GM18870 (cell line): ENCODE measurements at regions not wholly inside any gene's neighbourhood (a gene's known extent, or its start where the extent isn't known, plus 50 kb on each side); places are given as distances from the start of the nearest gene placed in this dataset.
"Not testable (repeated sequence)": the region's sequence is repeated elsewhere in the genome, so short reads cannot be mapped to it uniquely, and the experiment has no call there.

Experiments used
- ATAC-seq: cut with Tn5 transposase; IDR thresholded peaks from one replicate; pipeline ENCODE4 v1.9.1; 2021; ENCODE audit warnings: moderate library complexity; ENCODE audit not compliant: unreplicated experiment

- not testable (repeated sequence) for ATAC-seq
Observed at GRCh38 chr1:221978631-221979334, 236.9 kb upstream of the DUSP10 start.

- not testable (repeated sequence) for ATAC-seq
Observed at GRCh38 chr1:221973787-221974186, 231.9 kb upstream of the DUSP10 start.

DNA sequence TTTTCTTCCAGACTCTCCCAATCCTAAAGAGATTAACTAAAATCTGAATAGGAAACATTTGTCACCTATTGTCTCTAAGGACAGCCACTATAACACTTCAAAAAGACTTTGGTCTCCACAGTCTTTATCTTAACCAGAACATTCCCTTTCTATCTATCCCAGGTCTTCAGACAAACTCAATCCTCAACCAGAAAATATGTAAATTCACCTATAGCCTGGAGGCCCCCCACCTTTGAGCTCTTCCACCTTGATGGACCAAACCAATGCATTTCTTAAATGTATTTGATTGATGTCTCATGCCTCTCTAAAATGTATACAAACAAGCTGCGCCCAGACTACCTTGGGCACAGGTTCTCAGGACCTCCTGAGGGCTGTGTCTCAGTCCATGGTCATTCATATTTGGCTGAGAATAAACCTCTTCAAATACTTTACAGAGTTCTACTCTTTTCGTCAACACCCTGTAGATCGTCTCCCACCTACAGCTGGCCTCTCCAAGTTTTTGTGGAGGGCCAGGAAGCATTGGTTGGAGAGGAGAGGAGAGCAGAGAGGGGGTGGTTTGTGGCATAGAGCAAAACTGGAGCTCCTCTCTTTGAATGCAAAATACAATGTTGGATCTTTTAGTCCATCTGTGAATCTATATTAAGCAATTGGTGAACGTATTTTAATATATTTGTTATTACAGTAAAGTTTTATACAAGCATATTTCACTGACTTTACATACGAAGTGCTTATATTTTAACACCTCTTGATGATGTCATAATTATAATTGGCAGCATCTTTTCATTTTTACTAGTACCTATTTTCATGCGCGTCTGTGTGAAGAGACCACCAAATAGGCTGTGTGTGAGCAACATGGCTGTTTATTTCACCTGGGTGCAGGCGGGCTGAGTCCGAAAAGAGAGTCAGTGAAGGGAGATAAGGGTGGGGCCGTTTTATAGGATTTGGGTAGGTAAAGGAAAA, 230.7 kb upstream of the DUSP10 start:
- no peak for ATAC-seq

- not testable (repeated sequence) for ATAC-seq
Observed at GRCh38 chr1:221971035-221971434, 229.1 kb upstream of the DUSP10 start.

GRCh38 chr1:221969298-221969858, 227.5 kb upstream of the DUSP10 start:
- ATAC-seq: not testable (repeated sequence)

- not testable (repeated sequence) for ATAC-seq
Observed at GRCh38 chr1:221967538-221967937, 225.6 kb upstream of the DUSP10 start.

GRCh38 chr1:221966888-221967287, 225.0 kb upstream of the DUSP10 start:
- not testable (repeated sequence) for ATAC-seq

DNA sequence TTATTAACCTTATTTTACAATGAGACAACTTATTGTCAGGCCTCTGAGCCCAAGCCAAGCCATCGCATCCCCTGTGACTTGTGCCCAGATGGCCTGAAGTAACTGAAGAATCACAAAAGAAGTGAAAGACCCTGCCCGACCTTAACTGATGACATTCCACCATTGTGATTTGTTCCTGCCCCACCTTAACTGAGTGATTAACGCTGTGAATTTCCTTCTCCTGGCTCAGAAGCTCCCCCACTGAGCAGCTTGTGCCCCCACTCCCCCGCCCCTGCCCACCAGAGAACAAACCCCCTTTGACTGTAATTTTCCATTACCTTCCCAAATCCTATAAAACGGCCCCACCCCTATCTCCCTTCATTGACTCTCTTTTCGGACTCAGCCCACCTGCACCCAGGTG, 224.0 kb upstream of the DUSP10 start:
- ATAC-seq: not testable (repeated sequence)

DNA sequence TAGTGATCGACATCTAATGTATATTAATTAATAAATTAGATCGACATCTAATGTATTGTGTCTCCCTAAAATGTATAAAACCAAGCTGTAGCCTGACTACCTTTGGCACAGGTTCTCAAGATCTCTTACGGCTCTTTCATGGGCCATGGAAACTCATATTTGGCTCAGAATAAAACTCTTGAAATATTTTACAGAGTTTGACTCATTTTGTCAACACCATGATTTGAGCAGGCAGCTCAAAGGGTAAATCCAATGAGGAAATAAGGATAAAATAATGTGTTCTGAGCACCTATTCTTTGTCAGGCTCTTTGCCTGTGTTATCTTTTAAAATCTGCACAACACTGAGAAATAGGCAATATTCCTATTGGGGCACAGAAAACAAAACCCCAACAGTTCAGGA, 223.4 kb upstream of the DUSP10 start:
- no peak for ATAC-seq

DNA sequence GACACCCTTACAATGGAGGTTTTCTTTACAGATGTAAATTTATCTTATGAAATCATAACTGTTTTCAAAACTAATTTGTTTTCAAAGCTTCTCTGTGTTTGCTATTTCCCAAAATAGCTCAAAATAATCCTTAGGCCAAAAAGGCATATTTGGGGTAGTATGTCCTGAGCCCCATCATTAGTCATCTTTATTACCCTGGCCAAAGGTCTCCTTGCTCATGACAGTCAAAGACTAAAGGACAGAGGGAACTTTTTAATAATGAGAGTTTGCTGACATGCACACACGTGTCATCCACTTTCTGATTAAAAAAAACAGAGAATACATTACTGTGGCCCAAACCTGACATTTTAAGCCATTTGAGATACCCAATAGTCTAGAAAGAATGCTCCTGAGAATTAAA, 221.9 kb upstream of the DUSP10 start:
- ATAC-seq: no peak

- ATAC-seq: no peak
Observed at GRCh38 chr1:221962385-221962784, 220.5 kb upstream of the DUSP10 start.

- peak; percentile 92 for ATAC-seq
Observed at GRCh38 chr1:221961532-221962292, 219.8 kb upstream of the DUSP10 start.

GRCh38 chr1:221958161-221958562, 216.3 kb upstream of the DUSP10 start:
- ATAC-seq: not testable (repeated sequence)

DNA sequence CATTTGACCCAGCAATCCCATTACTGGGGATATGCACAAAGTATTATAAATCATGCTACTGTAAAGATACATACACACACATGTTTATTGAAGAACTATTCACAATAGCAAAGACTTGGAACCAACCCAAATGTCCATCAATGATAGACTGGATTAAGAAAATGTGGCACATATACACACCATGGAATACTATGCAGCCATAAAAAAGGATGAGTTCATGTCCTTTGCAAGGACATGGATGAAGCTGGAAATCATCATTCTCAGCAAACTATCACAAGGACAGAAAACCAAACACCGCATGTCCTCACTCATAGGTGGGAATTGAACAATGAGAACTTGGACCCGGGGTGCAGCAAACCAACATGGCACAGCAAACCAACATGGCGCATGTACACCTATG, 215.5 kb upstream of the DUSP10 start:
- not testable (repeated sequence) for ATAC-seq

- ATAC-seq: no peak
Observed at GRCh38 chr1:221949996-221950395, 208.1 kb upstream of the DUSP10 start.

- no peak for ATAC-seq
Observed at GRCh38 chr1:221948459-221948858, 206.6 kb upstream of the DUSP10 start.

DNA sequence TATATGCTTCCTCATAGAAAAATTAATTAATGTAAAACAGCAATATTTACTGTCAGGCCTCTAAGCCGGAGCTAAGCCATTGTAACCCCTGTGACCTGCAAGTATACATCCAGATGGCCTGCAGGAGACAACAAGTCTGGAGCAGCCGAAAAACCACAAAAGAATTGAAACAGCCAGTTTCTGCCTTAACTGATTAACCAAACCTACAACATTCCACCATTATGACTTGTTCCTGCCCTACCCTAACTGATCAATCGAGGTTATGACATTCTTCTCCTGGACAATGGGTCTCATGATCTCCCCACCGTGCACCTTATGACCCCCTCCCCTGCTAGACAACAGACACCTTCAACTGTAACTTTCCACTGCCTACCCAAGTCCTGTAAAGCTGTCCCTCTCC, 205.8 kb upstream of the DUSP10 start:
- no peak for ATAC-seq

- ATAC-seq: no peak
Observed at GRCh38 chr1:221946768-221947167, 204.9 kb upstream of the DUSP10 start.

DNA sequence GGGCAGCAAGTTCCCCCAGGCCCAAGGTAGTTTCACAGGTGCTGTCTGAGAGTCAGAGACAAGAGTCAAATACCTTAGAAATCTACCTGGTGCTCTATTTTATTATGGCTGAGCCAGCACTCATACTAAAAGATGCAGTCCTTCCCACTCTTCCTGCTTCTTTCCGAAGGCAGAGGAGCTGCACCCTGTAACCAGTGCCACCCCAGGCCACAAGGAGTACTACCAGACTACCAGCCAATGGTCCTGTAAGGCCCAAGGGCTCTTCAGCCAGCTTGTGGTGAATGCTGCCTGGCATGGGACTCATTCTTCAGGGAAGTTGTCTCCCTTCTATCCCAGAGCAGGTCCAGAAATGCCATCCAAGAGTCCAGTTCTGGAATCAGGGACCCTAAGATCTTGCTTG, 203.8 kb upstream of the DUSP10 start:
- ATAC-seq: no peak

DNA sequence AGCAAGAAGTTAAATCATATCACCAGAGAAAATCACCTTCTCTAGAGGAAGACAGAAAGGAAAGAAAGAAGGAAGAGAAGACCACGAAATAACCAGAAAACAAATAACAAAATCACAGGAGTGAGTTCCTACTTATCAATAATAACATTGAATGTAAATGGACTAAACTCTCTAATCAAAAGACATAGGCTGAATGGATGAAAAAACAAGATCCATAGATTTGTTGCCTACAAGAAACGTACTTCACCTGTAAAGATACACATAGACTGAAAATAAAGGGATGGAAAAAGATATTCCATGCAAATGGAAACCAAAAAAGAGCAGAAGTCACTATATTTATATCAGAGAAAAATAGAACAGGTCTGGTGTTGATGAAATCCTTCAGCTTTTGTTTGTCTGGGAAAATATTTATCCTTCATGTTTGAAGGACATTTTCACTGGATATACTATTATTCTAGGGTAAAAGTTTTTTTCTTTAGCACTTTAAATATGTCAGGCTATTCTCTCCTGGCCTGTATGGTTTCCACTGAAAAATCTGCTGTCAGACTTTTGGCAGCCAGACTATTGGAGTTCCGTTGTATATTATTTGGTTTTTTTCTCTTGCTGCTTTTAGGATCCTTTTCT, 202.5 kb upstream of the DUSP10 start:
- ATAC-seq: no peak
